H9 (cell line): ENCODE measurements at regions not wholly inside any gene's neighbourhood (a gene's known extent, or its start where the extent isn't known, plus 50 kb on each side); places are given as distances from the start of the nearest gene placed in this dataset.

Experiments used
- DNase-seq: peaks from one replicate; pipeline ENCODE4 v3.0.0-alpha.2; 2017
- H2AFZ ChIP-seq: one replicate; pipeline ENCODE4 v1.6.1; 2013; ENCODE audit warnings: mild to moderate bottlenecking, low read length, control low read depth, moderate library complexity
- H2AK5ac ChIP-seq: 2 replicates; pipeline ENCODE4 v1.6.1; 2013; ENCODE audit warnings: low read length, control low read depth, mixed read lengths; ENCODE audit not compliant: insufficient read length
- H2BK120ac ChIP-seq: one replicate; pipeline ENCODE4 v1.6.1; 2013; ENCODE audit warnings: low read depth, mild to moderate bottlenecking, low read length, control low read depth, inconsistent platforms; ENCODE audit not compliant: poor library complexity, severe bottlenecking
- H2BK12ac ChIP-seq: 2 replicates; pipeline ENCODE4 v1.6.1; 2013; ENCODE audit warnings: low read length, control low read depth, mixed read lengths, low read depth; ENCODE audit not compliant: insufficient read length
- H2BK15ac ChIP-seq: 2 replicates; pipeline ENCODE4 v1.6.1; 2013; ENCODE audit warnings: low read depth, low read length, control low read depth
- H2BK20ac ChIP-seq: one replicate; pipeline ENCODE4 v1.6.1; 2013; ENCODE audit warnings: low read depth, mild to moderate bottlenecking, low read length, control low read depth, inconsistent platforms; ENCODE audit not compliant: poor library complexity, severe bottlenecking
- H2BK5ac ChIP-seq: 2 replicates; pipeline ENCODE4 v1.6.1; 2013; ENCODE audit warnings: low read length, control low read depth, mixed read lengths; ENCODE audit not compliant: insufficient read length
- H3K14ac ChIP-seq: 2 replicates; pipeline ENCODE4 v1.6.1; 2013; ENCODE audit warnings: low read length, control low read depth; ENCODE audit not compliant: insufficient read depth
- H3K18ac ChIP-seq: 2 replicates; pipeline ENCODE4 v1.6.1; 2013; ENCODE audit warnings: low read depth, mild to moderate bottlenecking, mixed read lengths, low read length, control low read depth; ENCODE audit not compliant: insufficient read length
- H3K23ac ChIP-seq: 2 replicates; pipeline ENCODE4 v1.6.1; 2013; ENCODE audit warnings: low read length, control low read depth, mixed read lengths, low read depth; ENCODE audit not compliant: insufficient read length
- H3K23me2 ChIP-seq: 2 replicates; pipeline ENCODE4 v1.6.1; 2013; ENCODE audit warnings: low read depth, mild to moderate bottlenecking, mixed read lengths, low read length, control low read depth; ENCODE audit not compliant: insufficient read length, poor library complexity, severe bottlenecking
- H3K27ac ChIP-seq: 2 replicates; pipeline ENCODE4 v1.5.1; 2013; ENCODE audit warnings: low read length, control low read depth, mixed read lengths, low read depth; ENCODE audit not compliant: insufficient read length
- H3K27me3 ChIP-seq: 2 replicates; pipeline ENCODE4 v1.6.1; 2013; ENCODE audit warnings: low read length, control low read depth, inconsistent platforms; ENCODE audit not compliant: insufficient read depth
- H3K4ac ChIP-seq: 2 replicates; pipeline ENCODE4 v1.6.1; 2013; ENCODE audit warnings: low read depth, mild to moderate bottlenecking, control low read depth, inconsistent platforms, low read length, moderate library complexity
- H3K4me1 ChIP-seq: 2 replicates; pipeline ENCODE4 v1.6.1; 2013; ENCODE audit warnings: low read length, control low read depth, inconsistent platforms; ENCODE audit not compliant: insufficient read depth
- H3K4me2 ChIP-seq: 2 replicates; pipeline ENCODE4 v1.6.1; 2013; ENCODE audit warnings: low read length, control low read depth, mixed read lengths; ENCODE audit not compliant: insufficient read length, insufficient read depth
- H3K56ac ChIP-seq: 2 replicates; pipeline ENCODE4 v1.6.1; 2013; ENCODE audit warnings: low read depth, mild to moderate bottlenecking, mixed read lengths, low read length, control low read depth; ENCODE audit not compliant: insufficient read length
- H3K79me1 ChIP-seq: 2 replicates; pipeline ENCODE4 v1.6.1; 2013; ENCODE audit warnings: low read depth, mild to moderate bottlenecking, moderate library complexity, low read length, control low read depth, inconsistent platforms; ENCODE audit not compliant: insufficient read depth, poor library complexity, severe bottlenecking
- H3K79me2 ChIP-seq: 2 replicates; pipeline ENCODE4 v1.6.1; 2013; ENCODE audit warnings: low read length, control low read depth, inconsistent platforms; ENCODE audit not compliant: insufficient read depth
- H3K9ac ChIP-seq: 2 replicates; pipeline ENCODE4 v1.6.1; 2013; ENCODE audit warnings: low read length, control low read depth, mixed read lengths; ENCODE audit not compliant: insufficient read length; ENCODE audit errors: extremely low read depth
- H3K9me3 ChIP-seq: one replicate; pipeline ENCODE4 v1.6.1; 2013; ENCODE audit warnings: low read depth, low read length, inconsistent platforms; ENCODE audit not compliant: control insufficient read depth
- H3T11ph ChIP-seq: one replicate; pipeline ENCODE4 v1.6.1; 2013; ENCODE audit warnings: mild to moderate bottlenecking, low read length, control low read depth, inconsistent platforms
- H4K20me1 ChIP-seq: one replicate; pipeline ENCODE4 v1.6.1; 2013; ENCODE audit not compliant: control insufficient read depth, insufficient read length, insufficient read depth
- H4K5ac ChIP-seq: 2 replicates; pipeline ENCODE4 v1.6.1; 2013; ENCODE audit warnings: low read depth, mild to moderate bottlenecking, mixed read lengths, low read length, control low read depth; ENCODE audit not compliant: insufficient read length
- H4K8ac ChIP-seq: replicated peaks from 2 replicates; pipeline ENCODE4 v1.6.1; 2013; ENCODE audit warnings: low read length, control low read depth, mixed read lengths, low read depth; ENCODE audit not compliant: insufficient read length
- H4K91ac ChIP-seq: 2 replicates; pipeline ENCODE4 v1.6.1; 2013; ENCODE audit warnings: low read depth, mild to moderate bottlenecking, moderate library complexity, mixed read lengths, low read length, control low read depth; ENCODE audit not compliant: insufficient read length
- H3K27ac Mint-ChIP-seq, 3 experiments: 2 replicates in 2 of 3; 3 replicates in 1 of 3; pipeline ENCODE4 v1.8.0; 2020 to 2021; ENCODE audit warnings: mixed read lengths in 3 of 3, mild to moderate bottlenecking in 1 of 3, moderate library complexity in 1 of 3
- H3K27me3 Mint-ChIP-seq: 2 replicates; pipeline ENCODE4 v1.8.0; 2021; ENCODE audit warnings: low read depth, mild to moderate bottlenecking, moderate library complexity, mixed read lengths
- H3K36me3 Mint-ChIP-seq, 3 experiments: 2 replicates in 2 of 3; 3 replicates in 1 of 3; pipeline ENCODE4 v1.8.0; 2020 to 2021; ENCODE audit warnings: low read depth in 3 of 3, mixed read lengths in 3 of 3; ENCODE audit not compliant: insufficient read depth in 1 of 3
- H3K4me1 Mint-ChIP-seq, 2 experiments: 2 replicates each; pipeline ENCODE4 v1.8.0; 2020; ENCODE audit warnings: mixed read lengths in 2 of 2
- H3K4me3 Mint-ChIP-seq, 2 experiments: 2 replicates in 1 of 2; 3 replicates in 1 of 2; pipeline ENCODE4 v1.8.0; 2020 to 2021; ENCODE audit warnings: mild to moderate bottlenecking in 2 of 2, mixed read lengths in 2 of 2, moderate library complexity in 1 of 2
- H3K9me3 Mint-ChIP-seq, 2 experiments: 2 replicates in 1 of 2; 3 replicates in 1 of 2; pipeline ENCODE4 v1.8.0; 2020; ENCODE audit warnings: mild to moderate bottlenecking in 2 of 2, mixed read lengths in 2 of 2, moderate library complexity in 1 of 2
- WGBS: extraction: QIAGEN DNeasy Blood & Tissue Kit; methylation state at CpG from one replicate; pipeline ENCODE4 v1.1.7; 2013; ENCODE audit warnings: missing lambda C conversion rate, low lambda C conversion rate, mixed read lengths; ENCODE audit not compliant: insufficient read length; ENCODE audit errors: extremely low coverage; 5-methylcytosine and 5-hydroxymethylcytosine counted together
- TF ChIP-seq, protein P1 (sequence below): fragments of 200-600 bp; sonication (generic); conservative IDR thresholded peaks from 3 replicates; pipeline ENCODE4 v1.8.0; 2021; ENCODE audit warnings: antibody characterized with exemption, mild to moderate bottlenecking

DNA sequence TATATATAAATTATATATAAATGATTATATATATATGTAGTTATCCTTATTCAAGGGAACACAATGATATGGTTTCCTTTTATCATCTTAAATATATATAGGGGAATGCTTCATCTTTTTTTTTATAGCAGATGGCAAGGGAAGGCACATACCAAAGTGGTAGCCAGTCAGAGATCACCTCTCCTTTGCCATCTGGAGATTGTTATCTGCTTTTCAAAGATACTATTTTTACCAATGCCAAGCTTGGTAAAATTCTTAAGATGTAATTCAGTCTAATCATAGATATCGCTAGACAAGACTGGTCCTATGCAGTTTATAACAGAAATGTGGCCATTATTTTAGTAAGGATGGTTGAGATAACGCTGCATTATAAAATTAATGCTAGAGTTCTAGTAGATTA is 64.7 kb upstream of the DSEL start:
- H2AFZ ChIP-seq: no peak overlapping the region
- Mint-ChIP-seq H3K27me3 (no peaks in the 10 kb centered on the region; the same call in 1 of the 2 replicates), H3K9me3 (no peaks in the 10 kb centered on the region; a peak in 2 of 5 replicates), H3K27ac (no peak overlapping the region), H3K4me3 (no peak overlapping the region), H3K36me3 (no peaks in the 10 kb centered on the region; a peak in 1 of 7 replicates), H3K4me1 (peaks cover 23 to 34% of the 10 kb centered on the region in 2 experiments)
- no peak overlapping the region for H2BK12ac ChIP-seq
- TF ChIP-seq, protein P1, sequence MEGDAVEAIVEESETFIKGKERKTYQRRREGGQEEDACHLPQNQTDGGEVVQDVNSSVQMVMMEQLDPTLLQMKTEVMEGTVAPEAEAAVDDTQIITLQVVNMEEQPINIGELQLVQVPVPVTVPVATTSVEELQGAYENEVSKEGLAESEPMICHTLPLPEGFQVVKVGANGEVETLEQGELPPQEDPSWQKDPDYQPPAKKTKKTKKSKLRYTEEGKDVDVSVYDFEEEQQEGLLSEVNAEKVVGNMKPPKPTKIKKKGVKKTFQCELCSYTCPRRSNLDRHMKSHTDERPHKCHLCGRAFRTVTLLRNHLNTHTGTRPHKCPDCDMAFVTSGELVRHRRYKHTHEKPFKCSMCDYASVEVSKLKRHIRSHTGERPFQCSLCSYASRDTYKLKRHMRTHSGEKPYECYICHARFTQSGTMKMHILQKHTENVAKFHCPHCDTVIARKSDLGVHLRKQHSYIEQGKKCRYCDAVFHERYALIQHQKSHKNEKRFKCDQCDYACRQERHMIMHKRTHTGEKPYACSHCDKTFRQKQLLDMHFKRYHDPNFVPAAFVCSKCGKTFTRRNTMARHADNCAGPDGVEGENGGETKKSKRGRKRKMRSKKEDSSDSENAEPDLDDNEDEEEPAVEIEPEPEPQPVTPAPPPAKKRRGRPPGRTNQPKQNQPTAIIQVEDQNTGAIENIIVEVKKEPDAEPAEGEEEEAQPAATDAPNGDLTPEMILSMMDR: no peak
- H3K27ac ChIP-seq: no peak overlapping the region
- no peak overlapping the region for H4K91ac ChIP-seq
- H3T11ph ChIP-seq: no peak overlapping the region
- no peak overlapping the region for H2AK5ac ChIP-seq
- H4K5ac ChIP-seq: no peak overlapping the region
- H4K8ac ChIP-seq: no peak overlapping the region
- no peak overlapping the region for H3K18ac ChIP-seq
- H3K23ac ChIP-seq: no peak overlapping the region
- H3K4ac ChIP-seq: no peak overlapping the region
- no peak overlapping the region for H2BK120ac ChIP-seq
- H3K56ac ChIP-seq: no peak overlapping the region
- no peak overlapping the region for H2BK5ac ChIP-seq
- H3K9ac ChIP-seq: no peak overlapping the region
- H3K14ac ChIP-seq: no peak overlapping the region
- no peaks in the 10 kb centered on the region for H3K23me2 ChIP-seq
- no peak for DNase-seq
- no peaks in the 10 kb centered on the region for H3K79me1 ChIP-seq
- no peak overlapping the region for H3K4me2 ChIP-seq
- H3K4me1 ChIP-seq: peaks cover 5% of the 10 kb centered on the region; the same call in 1 of the 2 replicates
- H4K20me1 ChIP-seq: no peaks in the 10 kb centered on the region
- H2BK15ac ChIP-seq: no peak overlapping the region
- WGBS: no CpG with 5 or more reads among the region's 2 CpGs
- H3K79me2 ChIP-seq: no peaks in the 10 kb centered on the region
- H2BK20ac ChIP-seq: no peak overlapping the region
- no peaks in the 10 kb centered on the region for H3K27me3 ChIP-seq
- H3K9me3 ChIP-seq: no peaks in the 10 kb centered on the region
